GM21367 (cell line): ENCODE measurements at regions not wholly inside any gene's neighbourhood (a gene's known extent, or its start where the extent isn't known, plus 50 kb on each side); places are given as distances from the start of the nearest gene placed in this dataset.
"Not testable (repeated sequence)": the region's sequence is repeated elsewhere in the genome, so short reads cannot be mapped to it uniquely, and the experiment has no call there.

Experiments
- ATAC-seq: cut with Tn5 transposase; IDR thresholded peaks from one replicate; pipeline ENCODE4 v1.9.1; 2021; ENCODE audit not compliant: unreplicated experiment

- ATAC-seq: no peak
Observed at GRCh38 chr12:91289072-91289471, 106.5 kb upstream of the DCN start.

GRCh38 chr12:91287753-91288152, 105.1 kb upstream of the DCN start:
- ATAC-seq: no peak

- ATAC-seq: no peak
Observed at GRCh38 chr12:91278126-91278525, 95.5 kb upstream of the DCN start.

GRCh38 chr12:91276509-91276908, 93.9 kb upstream of the DCN start:
- ATAC-seq: no peak

- no peak for ATAC-seq
Observed at GRCh38 chr12:91275321-91275720, 92.7 kb upstream of the DCN start.

- ATAC-seq: no peak
Observed at GRCh38 chr12:91274916-91275315, 92.3 kb upstream of the DCN start.

- ATAC-seq: no peak
Observed at GRCh38 chr12:91273560-91273959, 90.9 kb upstream of the DCN start.

GRCh38 chr12:91272461-91273063, 89.9 kb upstream of the DCN start:
- ATAC-seq: no peak

- no peak for ATAC-seq
Observed at GRCh38 chr12:91271185-91271584, 88.6 kb upstream of the DCN start.

- ATAC-seq: no peak
Observed at GRCh38 chr12:91267039-91267438, 84.4 kb upstream of the DCN start.

GRCh38 chr12:91264178-91264577, 81.6 kb upstream of the DCN start:
- no peak for ATAC-seq

GRCh38 chr12:91261820-91262676, 79.4 kb upstream of the DCN start:
- no peak for ATAC-seq

GRCh38 chr12:91256411-91256810, 73.8 kb upstream of the DCN start:
- ATAC-seq: no peak

- ATAC-seq: no peak
Observed at GRCh38 chr12:91252341-91252740, 69.7 kb upstream of the DCN start.

- no peak for ATAC-seq
Observed at GRCh38 chr12:91250273-91250665, 67.7 kb upstream of the DCN start.

- no peak for ATAC-seq
Observed at GRCh38 chr12:91249518-91250272, 67.1 kb upstream of the DCN start.

- no peak for ATAC-seq
Observed at GRCh38 chr12:91249054-91249453, 66.4 kb upstream of the DCN start.

- ATAC-seq: not testable (repeated sequence)
Observed at GRCh38 chr12:91243177-91243576, 60.6 kb upstream of the DCN start.

GRCh38 chr12:91241756-91242155, 59.1 kb upstream of the DCN start:
- no peak for ATAC-seq

GRCh38 chr12:91240386-91241095, 57.9 kb upstream of the DCN start:
- ATAC-seq: no peak

- ATAC-seq: no peak
Observed at GRCh38 chr12:91239481-91239880, 56.9 kb upstream of the DCN start.
